ENCODE measurements at regions not wholly inside any gene's neighbourhood (a gene's known extent, or its start where the extent isn't known, plus 50 kb on each side); places are given as distances from the start of the nearest gene placed in this dataset.

DNA sequence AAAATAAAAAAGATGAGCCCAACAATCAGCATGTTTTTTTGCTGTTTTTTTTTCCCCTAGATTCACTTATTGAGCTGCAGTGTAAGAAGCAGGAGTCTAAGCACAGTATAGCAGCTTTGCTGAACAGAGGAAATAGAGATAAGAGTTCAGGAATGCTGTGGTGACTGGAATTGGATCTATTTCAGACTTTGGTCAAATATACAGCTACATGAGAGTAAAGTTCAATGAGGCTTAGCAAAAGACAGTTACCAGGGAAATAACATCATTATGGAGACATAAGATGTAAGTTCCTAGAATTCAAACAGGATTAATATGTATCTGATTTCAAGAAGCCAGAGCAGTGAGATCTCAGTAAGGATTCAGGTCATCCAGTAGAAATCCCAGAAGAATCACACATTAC lies 613.0 kb downstream of the RPS29 start:
- H3K9me3 Mint-ChIP-seq (ENCODE audit: unreplicated experiment), result no peaks in the 10 kb centered on the region
- no peak overlapping the region for H3K27ac Mint-ChIP-seq (ENCODE audit: unreplicated experiment)
- no peaks in the 10 kb centered on the region for H3K36me3 Mint-ChIP-seq (ENCODE audit: low read depth, unreplicated experiment)
- TF ChIP-seq, protein P1, sequence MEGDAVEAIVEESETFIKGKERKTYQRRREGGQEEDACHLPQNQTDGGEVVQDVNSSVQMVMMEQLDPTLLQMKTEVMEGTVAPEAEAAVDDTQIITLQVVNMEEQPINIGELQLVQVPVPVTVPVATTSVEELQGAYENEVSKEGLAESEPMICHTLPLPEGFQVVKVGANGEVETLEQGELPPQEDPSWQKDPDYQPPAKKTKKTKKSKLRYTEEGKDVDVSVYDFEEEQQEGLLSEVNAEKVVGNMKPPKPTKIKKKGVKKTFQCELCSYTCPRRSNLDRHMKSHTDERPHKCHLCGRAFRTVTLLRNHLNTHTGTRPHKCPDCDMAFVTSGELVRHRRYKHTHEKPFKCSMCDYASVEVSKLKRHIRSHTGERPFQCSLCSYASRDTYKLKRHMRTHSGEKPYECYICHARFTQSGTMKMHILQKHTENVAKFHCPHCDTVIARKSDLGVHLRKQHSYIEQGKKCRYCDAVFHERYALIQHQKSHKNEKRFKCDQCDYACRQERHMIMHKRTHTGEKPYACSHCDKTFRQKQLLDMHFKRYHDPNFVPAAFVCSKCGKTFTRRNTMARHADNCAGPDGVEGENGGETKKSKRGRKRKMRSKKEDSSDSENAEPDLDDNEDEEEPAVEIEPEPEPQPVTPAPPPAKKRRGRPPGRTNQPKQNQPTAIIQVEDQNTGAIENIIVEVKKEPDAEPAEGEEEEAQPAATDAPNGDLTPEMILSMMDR (IDR thresholded peaks at IDR 0.05; ENCODE audit: unreplicated experiment), result no peak
- no peak for DNase-seq (ENCODE audit: low spot score)
- H3K27me3 Mint-ChIP-seq (ENCODE audit: unreplicated experiment), result no peaks in the 10 kb centered on the region
- H3K4me1 Mint-ChIP-seq (ENCODE audit: unreplicated experiment), result peaks cover 3% of the 10 kb centered on the region
- no peak overlapping the region for H3K4me3 Mint-ChIP-seq (ENCODE audit: unreplicated experiment)

DNA sequence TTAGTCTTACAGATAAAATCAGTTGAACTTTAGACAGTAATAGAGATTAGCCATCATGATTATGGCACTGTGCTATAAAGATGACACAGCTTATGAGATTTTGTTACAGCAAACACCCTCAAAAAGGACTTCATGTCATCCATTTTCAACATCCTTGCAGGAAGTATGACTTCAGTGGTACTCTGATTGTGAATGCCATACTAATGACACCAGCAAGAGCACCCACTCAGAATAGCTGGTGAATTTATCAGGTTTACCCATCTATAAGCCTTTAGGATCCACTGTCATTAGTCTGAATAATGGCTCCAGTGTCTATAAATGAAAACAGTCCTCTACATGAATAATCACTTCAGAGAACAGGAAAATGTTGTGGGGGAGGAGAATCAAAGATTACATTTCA lies 615.2 kb downstream of the RPS29 start:
- Mint-ChIP-seq H3K4me3 (ENCODE audit: unreplicated experiment) (no peak overlapping the region), H3K9me3 (ENCODE audit: unreplicated experiment) (no peaks in the 10 kb centered on the region), H3K27ac (ENCODE audit: unreplicated experiment) (no peak overlapping the region), H3K4me1 (ENCODE audit: unreplicated experiment) (peaks cover 3% of the 10 kb centered on the region), H3K36me3 (ENCODE audit: low read depth, unreplicated experiment) (no peaks in the 10 kb centered on the region), H3K27me3 (ENCODE audit: unreplicated experiment) (no peaks in the 10 kb centered on the region)
- TF ChIP-seq, protein P1 (IDR thresholded peaks at IDR 0.05; ENCODE audit: unreplicated experiment), result no peak
- no peak for DNase-seq (ENCODE audit: low spot score)

GRCh38 chr14:48967419-48967818 lies 618.8 kb downstream of the RPS29 start:
- TF ChIP-seq, protein P1 (IDR thresholded peaks at IDR 0.05; ENCODE audit: unreplicated experiment), result no peak
- Mint-ChIP-seq H3K4me3 (ENCODE audit: unreplicated experiment) (no peak overlapping the region), H3K27me3 (ENCODE audit: unreplicated experiment) (no peaks in the 10 kb centered on the region), H3K9me3 (ENCODE audit: unreplicated experiment) (no peaks in the 10 kb centered on the region), H3K36me3 (ENCODE audit: low read depth, unreplicated experiment) (no peaks in the 10 kb centered on the region), H3K4me1 (ENCODE audit: unreplicated experiment) (no peaks in the 10 kb centered on the region), H3K27ac (ENCODE audit: unreplicated experiment) (no peak overlapping the region)
- DNase-seq (ENCODE audit: low spot score), result no peak

- no peak overlapping the region for H3K27ac Mint-ChIP-seq (ENCODE audit: unreplicated experiment)
- no peak for DNase-seq (ENCODE audit: low spot score)
- H3K4me3 Mint-ChIP-seq (ENCODE audit: unreplicated experiment), result no peak overlapping the region
- no peaks in the 10 kb centered on the region for H3K27me3 Mint-ChIP-seq (ENCODE audit: unreplicated experiment)
- no peaks in the 10 kb centered on the region for H3K4me1 Mint-ChIP-seq (ENCODE audit: unreplicated experiment)
- H3K9me3 Mint-ChIP-seq (ENCODE audit: unreplicated experiment), result no peaks in the 10 kb centered on the region
- no peaks in the 10 kb centered on the region for H3K36me3 Mint-ChIP-seq (ENCODE audit: low read depth, unreplicated experiment)
- TF ChIP-seq, protein P1 (IDR thresholded peaks at IDR 0.05; ENCODE audit: unreplicated experiment), result no peak
These were observed 622.9 kb downstream of the RPS29 start for GRCh38 chr14:48963231-48963790.

DNA sequence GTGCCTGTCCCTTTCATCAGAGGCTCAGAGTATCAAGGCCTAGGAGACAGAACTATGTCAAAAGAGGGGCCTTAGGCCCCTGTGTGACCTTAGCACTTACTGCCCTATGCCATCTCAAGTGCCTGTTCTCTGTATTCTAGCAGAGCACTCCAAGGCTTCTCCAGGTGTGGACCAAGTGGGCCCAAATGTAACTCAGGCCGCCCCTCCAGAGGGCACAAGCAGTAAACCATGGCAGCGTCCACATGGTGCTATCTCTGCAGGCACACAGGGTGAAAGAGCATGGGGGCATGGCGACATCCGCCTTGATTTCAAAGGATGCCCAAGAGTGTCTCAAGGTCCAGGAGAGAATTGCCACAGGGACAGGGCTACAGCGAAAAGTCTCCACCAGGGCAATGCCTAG lies 628.7 kb downstream of the RPS29 start:
- Mint-ChIP-seq H3K36me3 (ENCODE audit: low read depth, unreplicated experiment) (no peaks in the 10 kb centered on the region), H3K9me3 (ENCODE audit: unreplicated experiment) (no peaks in the 10 kb centered on the region), H3K4me3 (ENCODE audit: unreplicated experiment) (no peak overlapping the region), H3K4me1 (ENCODE audit: unreplicated experiment) (no peaks in the 10 kb centered on the region), H3K27ac (ENCODE audit: unreplicated experiment) (no peak overlapping the region), H3K27me3 (ENCODE audit: unreplicated experiment) (peaks cover 1% of the 10 kb centered on the region)
- TF ChIP-seq, protein P1 (IDR thresholded peaks at IDR 0.05; ENCODE audit: unreplicated experiment), result no peak
- no peak for DNase-seq (ENCODE audit: low spot score)

Measured in endothelial cell (in vitro differentiated cells).